SK-N-SH (cell line): ENCODE measurements at regions not wholly inside any gene's neighbourhood (a gene's known extent, or its start where the extent isn't known, plus 50 kb on each side); places are given as distances from the start of the nearest gene placed in this dataset.
A peak's percentile ranks its signal among the peaks of the same experiment; 100 is the strongest.

Experiments
- CTCF ChIA-PET: fragments of 300-600, 350-600 bp; formaldehyde crosslinking; extraction: SDS; loops from one replicate; lab custom pipeline; 2021; lab: Yijun Ruan, JAX
- POLR2A ChIA-PET: fragments of 350-600 bp; sonication (Branson Sonifier 250); formaldehyde crosslinking; extraction: SDS; loops from one replicate; lab custom pipeline; 2020; ENCODE audit warnings: antibody characterized with exemption, inconsistent platforms; lab: Yijun Ruan, JAX
- DNase-seq: peaks from one replicate; pipeline ENCODE4 v3.0.0; 2012
- H2AFZ ChIP-seq: fragments of 200-600 bp; sonication (generic); 2 replicates; pipeline ENCODE4 v1.8.1; 2016; ENCODE audit warnings: antibody characterized with exemption, mild to moderate bottlenecking, low read depth
- H3F3A ChIP-seq: fragments of 200-600 bp; sonication (generic); replicated peaks from 2 replicates; pipeline ENCODE3; 2016; ENCODE audit warnings: antibody characterized with exemption, mild to moderate bottlenecking; ENCODE audit not compliant: insufficient read depth
- H3K27ac ChIP-seq, 2 experiments: fragments of 200-500 bp in 1 of 2; fragments of 200-600 bp in 1 of 2; sonication (Bioruptor generic) in 1 of 2; sonication (generic), shearing (Covaris generic) in 1 of 2; 2 replicates each; pipeline versions ENCODE4 v1.5.1 to v1.6.1; 2014 to 2016; ENCODE audit warnings: low read depth in 2 of 2, inconsistent platforms in 1 of 2, low read length in 1 of 2, mild to moderate bottlenecking in 1 of 2, mixed read lengths in 1 of 2
- H3K27me3 ChIP-seq: fragments of 200-600 bp; sonication (generic), shearing (Covaris generic); 2 replicates; pipeline ENCODE4 v1.6.1; 2016; ENCODE audit warnings: mixed run types; ENCODE audit not compliant: insufficient read depth
- H3K36me3 ChIP-seq, 2 experiments: fragments of 200-500 bp in 1 of 2; fragments of 200-600 bp in 1 of 2; sonication (Bioruptor generic) in 1 of 2; sonication (generic) in 1 of 2; replicated peaks in 1 of 2; 2 replicates each; pipeline versions ENCODE3 to v1.5.1; 2014 to 2016; ENCODE audit warnings: low read length in 1 of 2, mild to moderate bottlenecking in 1 of 2; ENCODE audit not compliant: insufficient read depth in 2 of 2, control insufficient read depth in 1 of 2
- H3K4me1 ChIP-seq, 2 experiments: fragments of 200-500 bp in 1 of 2; fragments of 200-600 bp in 1 of 2; sonication (Bioruptor generic) in 1 of 2; sonication (generic), shearing (Covaris generic) in 1 of 2; 2 replicates each; pipeline versions ENCODE4 v1.5.1 to v1.6.1; 2014 to 2016; ENCODE audit warnings: low read depth in 1 of 2, low read length in 1 of 2, mixed run types in 1 of 2; ENCODE audit not compliant: insufficient read depth in 2 of 2, control insufficient read depth in 1 of 2
- H3K4me2 ChIP-seq: fragments of 200-600 bp; sonication (generic), shearing (Covaris generic); 2 replicates; pipeline ENCODE4 v1.6.1; 2017; ENCODE audit warnings: mixed run types
- H3K4me3 ChIP-seq, 2 experiments: fragments of 200-500 bp in 1 of 2; fragments of 200-600 bp in 1 of 2; sonication (Bioruptor generic) in 1 of 2; sonication (generic), shearing (Covaris generic) in 1 of 2; 2 replicates each; pipeline versions ENCODE4 v1.5.1 to v1.8.1; 2014 to 2016; ENCODE audit warnings: low read depth in 2 of 2, inconsistent platforms in 1 of 2, low read length in 1 of 2, mild to moderate bottlenecking in 1 of 2, mixed read lengths in 1 of 2, moderate library complexity in 1 of 2
- H3K79me2 ChIP-seq: fragments of 200-600 bp; sonication (generic); 2 replicates; pipeline ENCODE4 v1.8.1; 2017; ENCODE audit warnings: mild to moderate bottlenecking; ENCODE audit not compliant: insufficient read depth
- H3K9ac ChIP-seq: fragments of 200-600 bp; sonication (generic); 2 replicates; pipeline ENCODE4 v1.6.1; 2017; ENCODE audit warnings: mixed run types
- H3K9me2 ChIP-seq: fragments of 200-600 bp; sonication (generic); 2 replicates; pipeline ENCODE4 v1.6.1; 2017; ENCODE audit warnings: mixed run types
- H3K9me3 ChIP-seq: fragments of 200-600 bp; sonication (generic); 2 replicates; pipeline ENCODE4 v1.6.1; 2017; ENCODE audit warnings: mixed run types, mild to moderate bottlenecking, moderate library complexity
- H4K20me1 ChIP-seq: fragments of 200-600 bp; sonication (generic); 2 replicates; pipeline ENCODE4 v1.6.1; 2017; ENCODE audit warnings: mild to moderate bottlenecking, mixed run types; ENCODE audit not compliant: insufficient read depth
- EP300 ChIP-seq, 2 experiments: IDR thresholded peaks; 2 replicates each; pipeline versions ENCODE4 v1.4.0 to v1.6.1; 2012; ENCODE audit warnings: borderline replicate concordance in 1 of 2, low read depth in 1 of 2, low read length in 1 of 2
- FOSL2 ChIP-seq: IDR thresholded peaks from 2 replicates; pipeline ENCODE4 v1.4.0; 2012; ENCODE audit warnings: low read depth, mild to moderate bottlenecking, moderate library complexity, borderline replicate concordance
- GATA2 ChIP-seq: sonication (generic); formaldehyde crosslinking; IDR thresholded peaks from 2 replicates; pipeline ENCODE4 v1.5.0; 2020; ENCODE audit warnings: mild to moderate bottlenecking, missing genetic modification reagents
- JUND ChIP-seq: IDR thresholded peaks from 2 replicates; pipeline ENCODE4 v1.4.0; 2012
- NFIC ChIP-seq: IDR thresholded peaks from 2 replicates; pipeline ENCODE4 v1.4.0; 2012; ENCODE audit warnings: borderline replicate concordance
- RFX5 ChIP-seq: IDR thresholded peaks from 2 replicates; pipeline ENCODE4 v1.6.1; 2012; ENCODE audit warnings: mild to moderate bottlenecking, improper control_type of control experiment, low read length
- TCF12 ChIP-seq: IDR thresholded peaks from 2 replicates; pipeline ENCODE4 v1.4.0; 2012
- USF1 ChIP-seq: IDR thresholded peaks from 2 replicates; pipeline ENCODE4 v1.4.0; 2012; ENCODE audit warnings: low read depth, borderline replicate concordance
- WGBS: methylation state at CpG from one replicate; pipeline ENCODE4 v1.1.6; 2017; ENCODE audit warnings: low lambda C conversion rate; 5-methylcytosine and 5-hydroxymethylcytosine counted together
- TF ChIP-seq, protein P1 (sequence below): IDR thresholded peaks from 2 replicates; pipeline ENCODE4 v1.4.0; 2012; ENCODE audit warnings: low read depth
- TF ChIP-seq, protein P2 (sequence below): fragments of 150-350 bp; IDR thresholded peaks from 2 replicates; pipeline ENCODE4 v1.6.1; 2016; ENCODE audit warnings: mild to moderate bottlenecking, low read depth, low read length

- H2AFZ ChIP-seq, result peak overlapping the region; percentile 56
- DNase-seq, result no peak
- H3K4me1 ChIP-seq, result peaks cover 29 to 41% of the 10 kb centered on the region in 2 experiments
- H3F3A ChIP-seq, result peaks cover 41% of the 10 kb centered on the region
- H3K4me2 ChIP-seq, result peak overlapping the region; percentile 85
- H3K9me2 ChIP-seq, result no peaks in the 10 kb centered on the region
- ChIA-PET POLR2A (interaction anchor here (1.2 kb wide), 1 partner anchor 121 kb away, joined by 3 read pairs; no protein-coding TSS in a partner anchor), CTCF (interaction anchor here (1.5 to 1.6 kb wide), 3 partner anchors 18 to 316 kb away, joined by 3 to 4 read pairs (median 3); no protein-coding TSS in a partner anchor)
- no peaks in the 10 kb centered on the region for H3K27me3 ChIP-seq
- H3K9ac ChIP-seq, result peak overlapping the region; percentile 55
- WGBS, result 9% methylated on average over 15 of the region's 18 CpGs
- no peaks in the 10 kb centered on the region for H4K20me1 ChIP-seq
- TF ChIP-seq EP300 (IDR thresholded peaks at IDR 0.05; ENCODE audit: borderline replicate concordance in 1 of 2, low read depth in 1 of 2, low read length in 1 of 2), result no peak
- TF ChIP-seq RFX5, result no peak
- 0 out of 2 replicates have a peak, but pooled peaks have one; percentile 30 for TF ChIP-seq TCF12
- peak; percentile 50 for TF ChIP-seq JUND
- TF ChIP-seq, protein P1, sequence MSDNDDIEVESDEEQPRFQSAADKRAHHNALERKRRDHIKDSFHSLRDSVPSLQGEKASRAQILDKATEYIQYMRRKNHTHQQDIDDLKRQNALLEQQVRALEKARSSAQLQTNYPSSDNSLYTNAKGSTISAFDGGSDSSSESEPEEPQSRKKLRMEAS, result peak; percentile 63; the same call in 1 of the 2 replicates
- peak; percentile 34; the same call in 1 of the 2 replicates for TF ChIP-seq FOSL2
- TF ChIP-seq USF1, result no peak
- TF ChIP-seq NFIC, result peak; percentile 47
- no peaks in the 10 kb centered on the region for H3K79me2 ChIP-seq
- H3K9me3 ChIP-seq, result no peaks in the 10 kb centered on the region
- H3K36me3 ChIP-seq, result no peaks in the 10 kb centered on the region
- peak overlapping the region; percentile 85 to 90 for H3K27ac ChIP-seq
- peak overlapping the region; percentile 37 to 60; a peak in 3 of 4 replicates for H3K4me3 ChIP-seq
Observed at GRCh38 chr12:124684971-124685688, 117.7 kb upstream of the NCOR2 start.

DNA sequence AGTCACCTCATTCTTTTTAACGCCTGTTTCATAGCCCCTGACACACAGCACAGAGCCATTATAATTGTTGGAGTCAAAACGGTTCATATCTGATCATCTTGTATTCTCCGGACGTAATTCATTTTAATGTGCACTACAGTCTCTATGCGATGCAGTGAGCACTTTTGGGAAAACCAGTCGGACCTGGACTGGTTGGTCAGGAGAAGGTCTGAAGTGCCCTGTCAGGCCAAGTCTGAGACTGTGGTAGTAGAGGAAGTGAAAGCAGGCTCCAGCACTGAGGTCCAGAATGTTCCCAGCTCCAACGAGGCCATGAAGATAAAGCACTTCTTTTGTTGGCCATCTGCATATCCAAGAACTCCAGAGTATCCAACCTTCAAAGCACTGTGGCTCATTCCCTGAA, 117.1 kb upstream of the NCOR2 start:
- POLR2A ChIA-PET, result no interaction called here
- Histone ChIP-seq H3K27ac (peak overlapping the region; percentile 85 to 90), H3K4me2 (peak overlapping the region; percentile 85), H3K4me1 (peaks cover 29 to 44% of the 10 kb centered on the region in 2 experiments), H2AFZ (peak overlapping the region; percentile 56), H3K9me2 (no peaks in the 10 kb centered on the region), H3K9ac (peak overlapping the region; percentile 55), H3K79me2 (no peaks in the 10 kb centered on the region), H3K9me3 (no peaks in the 10 kb centered on the region), H3K27me3 (no peaks in the 10 kb centered on the region), H3F3A (peaks cover 41% of the 10 kb centered on the region), H3K4me3 (peak overlapping the region; percentile 37 to 60; a peak in 3 of 4 replicates), H3K36me3 (no peaks in the 10 kb centered on the region), H4K20me1 (no peaks in the 10 kb centered on the region)
- DNase-seq, result peak; percentile 50
- WGBS, result 28% methylated on average over 7 of the region's 7 CpGs
- CTCF ChIA-PET, result interaction anchor here (1.5 to 1.6 kb wide), 3 partner anchors 18 to 315 kb away, joined by 3 to 4 read pairs (median 3); no protein-coding TSS in a partner anchor
- TF ChIP-seq EP300 (IDR thresholded peaks at IDR 0.05; ENCODE audit: borderline replicate concordance in 1 of 2, low read depth in 1 of 2, low read length in 1 of 2) (peak in 1 of 2 experiments; percentile 52; a peak in 1 of 4 replicates), GATA2 (CRISPR knock-in tag) (peak; percentile 85)
- TF ChIP-seq, protein P2, sequence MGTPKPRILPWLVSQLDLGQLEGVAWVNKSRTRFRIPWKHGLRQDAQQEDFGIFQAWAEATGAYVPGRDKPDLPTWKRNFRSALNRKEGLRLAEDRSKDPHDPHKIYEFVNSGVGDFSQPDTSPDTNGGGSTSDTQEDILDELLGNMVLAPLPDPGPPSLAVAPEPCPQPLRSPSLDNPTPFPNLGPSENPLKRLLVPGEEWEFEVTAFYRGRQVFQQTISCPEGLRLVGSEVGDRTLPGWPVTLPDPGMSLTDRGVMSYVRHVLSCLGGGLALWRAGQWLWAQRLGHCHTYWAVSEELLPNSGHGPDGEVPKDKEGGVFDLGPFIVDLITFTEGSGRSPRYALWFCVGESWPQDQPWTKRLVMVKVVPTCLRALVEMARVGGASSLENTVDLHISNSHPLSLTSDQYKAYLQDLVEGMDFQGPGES, result no peak
